ENCODE measurements at regions not wholly inside any gene's neighbourhood (a gene's known extent, or its start where the extent isn't known, plus 50 kb on each side); places are given as distances from the start of the nearest gene placed in this dataset.

DNA sequence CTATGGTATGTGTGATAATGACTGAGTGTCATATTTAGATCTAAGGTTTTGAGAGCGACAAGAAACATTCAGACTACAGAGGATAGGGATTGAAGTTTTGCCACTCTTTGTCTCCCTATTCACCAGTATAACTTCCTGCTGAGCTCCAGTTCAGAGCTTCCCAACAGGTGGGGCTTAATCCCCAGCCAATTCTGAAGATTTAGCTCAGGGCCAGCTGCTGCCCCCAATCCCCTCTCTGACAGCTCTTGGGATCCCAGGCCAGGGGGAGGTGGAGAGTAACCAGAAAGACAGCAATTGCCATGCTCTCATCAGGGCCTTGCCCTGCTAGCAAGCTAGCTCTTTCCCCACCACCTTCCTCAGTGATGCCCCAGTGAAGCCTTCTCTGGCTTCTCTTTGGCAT lies 57.8 kb downstream of the TRIL start:
- TF ChIP-seq, protein P1, sequence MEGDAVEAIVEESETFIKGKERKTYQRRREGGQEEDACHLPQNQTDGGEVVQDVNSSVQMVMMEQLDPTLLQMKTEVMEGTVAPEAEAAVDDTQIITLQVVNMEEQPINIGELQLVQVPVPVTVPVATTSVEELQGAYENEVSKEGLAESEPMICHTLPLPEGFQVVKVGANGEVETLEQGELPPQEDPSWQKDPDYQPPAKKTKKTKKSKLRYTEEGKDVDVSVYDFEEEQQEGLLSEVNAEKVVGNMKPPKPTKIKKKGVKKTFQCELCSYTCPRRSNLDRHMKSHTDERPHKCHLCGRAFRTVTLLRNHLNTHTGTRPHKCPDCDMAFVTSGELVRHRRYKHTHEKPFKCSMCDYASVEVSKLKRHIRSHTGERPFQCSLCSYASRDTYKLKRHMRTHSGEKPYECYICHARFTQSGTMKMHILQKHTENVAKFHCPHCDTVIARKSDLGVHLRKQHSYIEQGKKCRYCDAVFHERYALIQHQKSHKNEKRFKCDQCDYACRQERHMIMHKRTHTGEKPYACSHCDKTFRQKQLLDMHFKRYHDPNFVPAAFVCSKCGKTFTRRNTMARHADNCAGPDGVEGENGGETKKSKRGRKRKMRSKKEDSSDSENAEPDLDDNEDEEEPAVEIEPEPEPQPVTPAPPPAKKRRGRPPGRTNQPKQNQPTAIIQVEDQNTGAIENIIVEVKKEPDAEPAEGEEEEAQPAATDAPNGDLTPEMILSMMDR (IDR thresholded peaks at IDR 0.05): no peak
- TF ChIP-seq EP300 (IDR thresholded peaks at IDR 0.05) (no peak), POLR2AphosphoS5 (IDR thresholded peaks at IDR 0.05) (no peak), POLR2A (IDR thresholded peaks at IDR 0.05) (no peak)
